ENCODE measurements at regions not wholly inside any gene's neighbourhood (a gene's known extent, or its start where the extent isn't known, plus 50 kb on each side); places are given as distances from the start of the nearest gene placed in this dataset.

DNA sequence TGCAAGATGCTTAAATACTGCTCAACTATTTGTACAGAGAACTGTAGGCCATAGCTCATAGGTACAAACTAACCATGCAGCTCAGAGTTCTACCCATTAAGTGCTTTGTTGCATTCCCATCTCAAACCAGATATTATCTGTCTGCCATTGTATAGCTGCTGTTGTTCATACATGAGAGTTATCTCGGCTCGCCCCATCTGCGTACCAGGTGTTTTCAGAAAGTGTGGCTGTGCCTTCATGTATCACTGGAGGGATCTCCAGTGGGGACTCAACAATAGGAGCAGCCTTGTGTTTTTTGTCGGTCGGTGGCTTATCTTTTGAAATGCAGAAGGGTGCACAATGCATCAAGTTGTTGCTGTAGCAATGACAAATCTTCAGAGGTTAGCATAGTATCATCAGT is 678.3 kb downstream of the RERGL start:
- Histone ChIP-seq H3K9me3 (peaks cover 0 to 5% (median 0%) of the 10 kb centered on the region in 4 donors), H3K27me3 (no peaks in the 10 kb centered on the region), H3K36me3 (no peaks in the 10 kb centered on the region), H3K4me1 (no peaks in the 10 kb centered on the region), H3K4me3 (no peak overlapping the region), H3K27ac (no peak overlapping the region)
- no peak for DNase-seq
- no peak for TF ChIP-seq POLR2A (IDR thresholded peaks at IDR 0.05)
- TF ChIP-seq, protein P1, sequence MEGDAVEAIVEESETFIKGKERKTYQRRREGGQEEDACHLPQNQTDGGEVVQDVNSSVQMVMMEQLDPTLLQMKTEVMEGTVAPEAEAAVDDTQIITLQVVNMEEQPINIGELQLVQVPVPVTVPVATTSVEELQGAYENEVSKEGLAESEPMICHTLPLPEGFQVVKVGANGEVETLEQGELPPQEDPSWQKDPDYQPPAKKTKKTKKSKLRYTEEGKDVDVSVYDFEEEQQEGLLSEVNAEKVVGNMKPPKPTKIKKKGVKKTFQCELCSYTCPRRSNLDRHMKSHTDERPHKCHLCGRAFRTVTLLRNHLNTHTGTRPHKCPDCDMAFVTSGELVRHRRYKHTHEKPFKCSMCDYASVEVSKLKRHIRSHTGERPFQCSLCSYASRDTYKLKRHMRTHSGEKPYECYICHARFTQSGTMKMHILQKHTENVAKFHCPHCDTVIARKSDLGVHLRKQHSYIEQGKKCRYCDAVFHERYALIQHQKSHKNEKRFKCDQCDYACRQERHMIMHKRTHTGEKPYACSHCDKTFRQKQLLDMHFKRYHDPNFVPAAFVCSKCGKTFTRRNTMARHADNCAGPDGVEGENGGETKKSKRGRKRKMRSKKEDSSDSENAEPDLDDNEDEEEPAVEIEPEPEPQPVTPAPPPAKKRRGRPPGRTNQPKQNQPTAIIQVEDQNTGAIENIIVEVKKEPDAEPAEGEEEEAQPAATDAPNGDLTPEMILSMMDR (IDR thresholded peaks at IDR 0.05), result no peak
- 77% methylated on average over 5 of the region's 5 CpGs for WGBS (ENCODE audit: insufficient coverage, low coverage, low lambda C conversion rate, missing lambda C conversion rate)
- intact Hi-C loops (cut with DNase I), result no loop called here
- ATAC-seq, result no peak

DNA sequence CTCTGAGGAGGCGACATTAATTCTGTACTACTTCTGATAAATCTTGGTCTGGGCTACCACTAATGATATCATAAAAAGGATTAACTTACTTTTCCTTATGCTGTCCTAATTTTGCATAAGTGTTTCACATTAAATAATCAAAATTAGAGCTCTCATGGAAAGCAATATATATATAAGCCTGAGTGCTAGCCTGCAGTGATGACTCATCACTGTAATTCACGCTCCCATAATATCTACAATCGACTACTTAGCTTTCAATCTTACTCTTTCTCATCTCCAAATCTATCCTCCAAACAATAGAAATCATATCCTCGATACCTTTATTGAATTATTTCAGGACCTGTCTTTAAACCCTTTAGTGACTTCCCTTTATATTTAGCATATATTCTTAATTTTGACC is 701.3 kb downstream of the RERGL start:
- ATAC-seq (no peak), DNase-seq (no peak)
- no peaks in the 10 kb centered on the region for H3K9me3 ChIP-seq
- no peak for TF ChIP-seq POLR2A (IDR thresholded peaks at IDR 0.05)
- TF ChIP-seq, protein P1 (IDR thresholded peaks at IDR 0.05), result no peak
- H3K27ac ChIP-seq, result no peak overlapping the region
- no peaks in the 10 kb centered on the region for H3K4me1 ChIP-seq
- H3K36me3 ChIP-seq, result no peaks in the 10 kb centered on the region
- H3K27me3 ChIP-seq, result no peaks in the 10 kb centered on the region
- intact Hi-C loops (cut with DNase I), result no loop called here
- 63% methylated on average over 4 of the region's 4 CpGs for WGBS (ENCODE audit: insufficient coverage, low coverage, low lambda C conversion rate, missing lambda C conversion rate)
- no peak overlapping the region for H3K4me3 ChIP-seq

DNA sequence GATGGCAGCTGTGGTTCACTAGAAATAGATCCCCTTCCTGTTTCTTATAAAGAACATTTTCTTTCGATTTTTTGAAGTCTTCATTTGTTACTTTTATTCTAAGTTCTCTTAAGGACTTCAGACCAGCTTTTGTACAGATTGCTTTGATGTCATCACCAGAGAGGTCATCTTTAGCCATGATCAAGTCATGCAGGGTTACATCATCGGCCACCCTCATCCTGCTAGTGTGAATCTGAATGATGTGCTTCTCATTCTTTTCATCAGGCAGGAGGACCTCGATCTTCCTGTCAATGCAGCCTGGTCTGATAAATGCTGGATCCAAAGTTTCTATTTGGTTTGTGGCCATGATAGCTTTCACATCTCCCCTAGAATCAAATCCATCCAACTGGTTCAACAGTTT is 706.7 kb downstream of the RERGL start:
- intact Hi-C loops (cut with DNase I), result no loop called here
- DNase-seq, result no peak
- WGBS (ENCODE audit: insufficient coverage, low coverage, low lambda C conversion rate, missing lambda C conversion rate), result 34% methylated on average over 3 of the region's 3 CpGs
- Histone ChIP-seq H3K4me1 (no peaks in the 10 kb centered on the region), H3K4me3 (no peak overlapping the region), H3K27ac (no peak overlapping the region), H3K36me3 (no peaks in the 10 kb centered on the region), H3K9me3 (peaks cover 0 to under 1% (median 0%) of the 10 kb centered on the region in 4 donors), H3K27me3 (no peaks in the 10 kb centered on the region)
- TF ChIP-seq POLR2A (IDR thresholded peaks at IDR 0.05), result no peak
- TF ChIP-seq, protein P1 (IDR thresholded peaks at IDR 0.05), result no peak
- ATAC-seq, result no peak

DNA sequence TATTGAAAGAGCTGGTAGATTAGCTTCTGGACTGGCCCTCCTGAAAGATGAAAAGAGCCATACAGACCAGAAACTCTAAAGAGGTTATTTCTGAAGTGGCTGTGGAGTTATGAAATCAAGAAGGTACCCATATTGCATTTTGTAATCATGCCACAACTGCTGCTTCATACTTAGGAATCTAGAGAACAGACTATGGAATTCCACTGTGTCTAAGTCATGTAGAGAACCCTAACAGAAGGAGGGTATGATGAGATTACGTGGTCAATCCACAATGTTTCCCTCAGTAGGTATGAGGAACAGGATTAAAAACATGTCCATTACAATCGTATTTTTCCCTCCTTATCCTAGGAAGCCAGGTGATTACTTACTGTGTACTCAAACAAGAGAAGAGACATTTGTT is 708.8 kb downstream of the RERGL start:
- WGBS (ENCODE audit: insufficient coverage, low coverage, low lambda C conversion rate, missing lambda C conversion rate), result 33% methylated on average over 2 of the region's 2 CpGs
- no peaks in the 10 kb centered on the region for H3K27me3 ChIP-seq
- H3K4me3 ChIP-seq, result no peak overlapping the region
- no peak for TF ChIP-seq POLR2A (IDR thresholded peaks at IDR 0.05)
- TF ChIP-seq, protein P1 (IDR thresholded peaks at IDR 0.05), result no peak
- intact Hi-C loops (cut with DNase I), result no loop called here
- no peak for DNase-seq
- H3K27ac ChIP-seq, result no peak overlapping the region
- H3K9me3 ChIP-seq, result peaks cover 0 to 5% (median 0%) of the 10 kb centered on the region in 4 donors
- H3K36me3 ChIP-seq, result no peaks in the 10 kb centered on the region
- no peak for ATAC-seq
- H3K4me1 ChIP-seq, result no peaks in the 10 kb centered on the region

DNA sequence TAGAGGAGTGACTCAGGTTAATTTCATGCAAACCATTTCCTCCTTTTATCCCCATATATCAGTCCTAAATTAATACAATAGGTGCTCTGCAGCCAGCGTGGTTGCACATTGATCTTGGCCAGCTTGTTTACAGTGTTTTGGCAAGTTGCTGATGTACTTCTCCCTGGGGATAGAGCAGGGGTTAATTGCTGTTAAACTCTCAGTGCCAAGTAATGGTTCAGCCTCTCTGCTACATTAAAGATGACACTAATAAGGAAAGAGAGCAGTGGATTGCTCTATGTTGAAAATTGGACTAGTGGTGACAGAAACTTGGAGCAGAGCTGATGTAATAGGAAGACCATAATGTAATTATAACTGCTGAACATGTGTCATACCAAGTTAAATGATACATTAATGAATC is 717.5 kb downstream of the RERGL start:
- H3K36me3 ChIP-seq, result no peaks in the 10 kb centered on the region
- no peaks in the 10 kb centered on the region for H3K9me3 ChIP-seq
- intact Hi-C loops (cut with DNase I), result no loop called here
- TF ChIP-seq, protein P1 (IDR thresholded peaks at IDR 0.05), result no peak
- TF ChIP-seq POLR2A (IDR thresholded peaks at IDR 0.05), result no peak
- H3K27me3 ChIP-seq, result no peaks in the 10 kb centered on the region
- no peaks in the 10 kb centered on the region for H3K4me1 ChIP-seq
- no peak overlapping the region for H3K27ac ChIP-seq
- no peak overlapping the region for H3K4me3 ChIP-seq
- WGBS (ENCODE audit: insufficient coverage, low coverage, low lambda C conversion rate, missing lambda C conversion rate), result 10% methylated on average over 1 of the region's 1 CpG
- ATAC-seq, result no peak
- DNase-seq, result no peak

Data from right lobe of liver (tissue), 6 donors.